22Rv1 (cell line): ENCODE measurements at regions not wholly inside any gene's neighbourhood (a gene's known extent, or its start where the extent isn't known, plus 50 kb on each side); places are given as distances from the start of the nearest gene placed in this dataset.

ENCODE experiments used
- ZFX ChIP-seq: fragments of 450-650 bp; IDR thresholded peaks from 2 replicates; pipeline ENCODE4 v1.6.1; 2017; ENCODE audit warnings: antibody characterized with exemption, borderline replicate concordance
- TF ChIP-seq, protein P1 (sequence below): fragments of 450-650 bp; IDR thresholded peaks from 2 replicates; pipeline ENCODE4 v1.5.1; 2017; ENCODE audit warnings: mild to moderate bottlenecking

DNA sequence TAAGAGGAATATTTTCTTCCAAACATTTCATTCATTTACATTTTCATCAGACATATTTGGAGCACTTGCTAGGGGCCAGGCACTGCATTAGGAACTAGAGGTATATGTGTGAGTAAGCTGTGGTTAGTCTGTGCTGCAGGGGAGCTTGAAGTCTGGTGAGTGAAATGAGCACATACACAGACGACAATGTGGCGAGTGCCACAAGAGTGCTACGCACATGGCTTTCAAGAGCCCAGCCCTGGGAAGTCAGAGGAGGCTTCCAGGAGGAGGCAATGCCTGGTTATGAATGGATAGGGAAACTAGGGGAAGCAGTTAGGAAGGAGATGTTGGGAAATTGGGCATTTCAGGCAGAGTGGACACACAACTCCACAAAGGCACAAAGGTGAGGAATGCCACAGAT, 171.8 kb downstream of the IER5 start:
- TF ChIP-seq, protein P1, sequence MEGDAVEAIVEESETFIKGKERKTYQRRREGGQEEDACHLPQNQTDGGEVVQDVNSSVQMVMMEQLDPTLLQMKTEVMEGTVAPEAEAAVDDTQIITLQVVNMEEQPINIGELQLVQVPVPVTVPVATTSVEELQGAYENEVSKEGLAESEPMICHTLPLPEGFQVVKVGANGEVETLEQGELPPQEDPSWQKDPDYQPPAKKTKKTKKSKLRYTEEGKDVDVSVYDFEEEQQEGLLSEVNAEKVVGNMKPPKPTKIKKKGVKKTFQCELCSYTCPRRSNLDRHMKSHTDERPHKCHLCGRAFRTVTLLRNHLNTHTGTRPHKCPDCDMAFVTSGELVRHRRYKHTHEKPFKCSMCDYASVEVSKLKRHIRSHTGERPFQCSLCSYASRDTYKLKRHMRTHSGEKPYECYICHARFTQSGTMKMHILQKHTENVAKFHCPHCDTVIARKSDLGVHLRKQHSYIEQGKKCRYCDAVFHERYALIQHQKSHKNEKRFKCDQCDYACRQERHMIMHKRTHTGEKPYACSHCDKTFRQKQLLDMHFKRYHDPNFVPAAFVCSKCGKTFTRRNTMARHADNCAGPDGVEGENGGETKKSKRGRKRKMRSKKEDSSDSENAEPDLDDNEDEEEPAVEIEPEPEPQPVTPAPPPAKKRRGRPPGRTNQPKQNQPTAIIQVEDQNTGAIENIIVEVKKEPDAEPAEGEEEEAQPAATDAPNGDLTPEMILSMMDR, result no peak
- TF ChIP-seq ZFX, result no peak
